Hypothalamus (tissue), 51 donors: ENCODE measurements at regions not wholly inside any gene's neighbourhood (a gene's known extent, or its start where the extent isn't known, plus 50 kb on each side); places are given as distances from the start of the nearest gene placed in this dataset.
"Not testable (repeated sequence)": the region's sequence is repeated elsewhere in the genome, so short reads cannot be mapped to it uniquely, and the experiment has no call there.

Experiments used
- DNase-seq, 51 donors: peaks; one replicate each; lab custom pipeline; 2025; lab: John Stamatoyannopoulos, UW

DNA sequence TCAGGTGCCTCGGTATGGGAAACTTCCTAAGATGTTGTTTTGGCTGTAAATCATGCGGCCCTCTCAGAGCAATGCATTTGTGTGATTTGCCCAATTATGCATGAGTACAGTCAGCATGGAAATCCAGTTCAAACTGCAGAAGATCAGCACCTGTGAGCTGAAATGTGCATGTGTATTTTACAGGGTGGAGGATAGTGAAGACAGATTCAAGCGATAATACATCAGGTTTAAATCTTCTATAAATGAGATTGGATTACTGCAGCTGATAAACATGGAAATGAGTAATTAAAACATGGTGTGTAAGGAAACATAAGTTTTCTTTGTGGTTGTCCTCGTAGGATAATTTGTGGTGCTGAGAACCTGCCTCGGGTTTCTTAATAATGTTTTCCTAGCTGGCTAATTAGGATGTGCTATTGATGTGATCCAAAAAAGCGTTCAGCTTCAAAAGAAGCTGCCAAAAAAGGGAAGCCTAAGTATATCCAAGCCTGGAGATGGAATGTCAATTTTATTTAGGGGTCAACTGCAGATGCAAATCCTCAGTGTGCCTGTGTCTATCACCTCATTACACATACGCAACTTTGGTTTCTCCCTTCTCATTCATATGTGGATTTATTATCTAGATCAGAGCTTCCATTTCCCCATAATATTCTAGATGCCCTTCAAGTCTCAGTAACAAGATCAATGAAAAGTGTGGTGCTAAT, 117.1 kb upstream of the CCDC28A start:
- DNase-seq = no peak

GRCh38 chr6:138657065-138657425, 116.5 kb upstream of the CCDC28A start:
- peak in 1 of 51 donors; percentile 6 for DNase-seq

GRCh38 chr6:138659998-138660397, 113.6 kb upstream of the CCDC28A start:
- no peak for DNase-seq

GRCh38 chr6:138662471-138662870, 111.1 kb upstream of the CCDC28A start:
- no peak for DNase-seq

- no peak for DNase-seq
Observed at GRCh38 chr6:138663892-138664291, 109.7 kb upstream of the CCDC28A start.

DNA sequence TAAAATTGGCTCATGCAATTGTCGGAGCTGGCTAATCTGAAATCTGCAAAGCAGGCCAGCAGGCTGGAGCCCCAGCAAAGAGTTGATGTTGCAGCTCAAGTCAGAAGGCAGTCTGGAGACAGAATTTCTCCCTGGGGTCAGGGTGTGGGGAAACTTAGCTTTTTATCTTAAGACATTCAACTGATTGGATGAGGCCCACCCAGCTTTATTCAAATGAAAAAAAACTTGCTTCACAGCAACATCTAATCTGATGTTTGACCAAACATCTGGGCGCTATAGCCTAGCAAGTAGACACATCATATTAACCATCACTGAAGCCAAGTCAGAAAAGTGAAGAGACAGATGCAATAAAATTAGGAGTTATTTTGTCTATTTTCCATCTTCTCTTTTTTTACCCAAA, 108.8 kb upstream of the CCDC28A start:
- DNase-seq = no peak

GRCh38 chr6:138666636-138667035, 106.9 kb upstream of the CCDC28A start:
- DNase-seq = no peak

DNA sequence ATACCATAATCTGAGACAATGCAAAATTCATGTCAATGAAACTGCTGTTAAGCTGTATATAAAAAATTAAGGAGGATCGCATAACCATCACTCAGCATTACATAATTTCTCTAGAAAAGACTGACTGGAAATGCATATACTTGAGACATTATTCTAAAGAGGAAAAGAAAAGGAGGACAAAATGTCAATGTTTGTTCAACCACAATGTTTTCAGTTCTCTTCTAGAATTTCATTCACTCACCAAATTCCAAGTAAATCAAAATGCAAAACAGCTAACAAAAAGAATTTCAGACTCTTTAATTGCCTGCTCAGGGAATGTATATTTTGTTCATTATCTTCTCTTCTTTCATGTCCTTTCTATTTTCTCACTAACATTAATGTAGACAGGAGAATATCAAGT, 106.2 kb upstream of the CCDC28A start:
- DNase-seq = no peak

- no peak for DNase-seq
Observed at GRCh38 chr6:138671351-138671750, 102.2 kb upstream of the CCDC28A start.

DNA sequence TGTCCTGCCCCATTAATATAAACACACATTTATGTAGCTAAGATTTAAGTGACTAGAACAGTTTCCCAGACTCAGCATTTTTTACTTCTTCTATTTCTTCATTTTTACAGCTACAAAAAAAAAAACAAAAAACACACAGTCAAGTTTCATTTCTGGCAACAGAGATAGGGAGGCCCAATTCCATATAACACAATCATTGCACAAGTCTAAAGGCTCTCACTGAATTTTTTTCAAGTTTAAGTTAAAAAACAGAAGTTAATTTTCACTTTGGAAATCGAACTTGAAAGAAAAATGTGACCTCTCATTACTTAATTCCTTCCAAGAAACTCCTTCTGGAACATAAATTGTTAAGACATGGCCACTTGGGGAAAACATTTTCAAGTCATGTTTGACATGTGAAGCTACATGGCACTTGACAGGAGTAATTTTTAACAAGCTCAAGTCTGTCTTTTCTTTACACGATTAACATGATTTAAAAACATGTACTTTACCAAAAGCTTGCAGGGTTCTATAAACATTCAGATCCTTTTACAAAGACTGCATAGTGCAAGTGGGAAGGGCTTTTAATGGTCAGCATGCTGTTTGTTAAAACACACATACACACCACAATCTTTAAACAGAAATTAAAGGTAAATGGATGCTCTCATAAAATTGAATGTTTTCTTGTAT, 100.1 kb upstream of the CCDC28A start:
- DNase-seq = no peak

DNA sequence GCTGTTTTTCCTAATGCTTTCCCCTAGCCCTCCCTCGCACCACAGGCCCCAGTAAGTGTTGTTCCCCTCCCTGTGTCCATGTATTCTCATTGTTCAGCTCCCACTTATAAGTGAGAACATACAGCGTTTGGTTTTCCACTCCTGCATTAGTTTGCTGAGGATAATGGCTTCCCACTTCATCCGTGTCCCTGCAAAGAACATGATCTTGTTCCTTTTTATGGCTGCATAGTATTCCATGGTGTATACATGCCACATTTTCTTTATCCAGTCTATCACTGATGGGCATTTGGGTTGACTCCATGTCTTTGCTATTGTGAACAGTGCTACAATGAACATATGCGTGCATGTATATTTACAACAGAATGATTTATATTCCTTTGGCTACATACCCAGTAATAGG, 99.1 kb upstream of the CCDC28A start:
- not testable (repeated sequence) for DNase-seq

DNA sequence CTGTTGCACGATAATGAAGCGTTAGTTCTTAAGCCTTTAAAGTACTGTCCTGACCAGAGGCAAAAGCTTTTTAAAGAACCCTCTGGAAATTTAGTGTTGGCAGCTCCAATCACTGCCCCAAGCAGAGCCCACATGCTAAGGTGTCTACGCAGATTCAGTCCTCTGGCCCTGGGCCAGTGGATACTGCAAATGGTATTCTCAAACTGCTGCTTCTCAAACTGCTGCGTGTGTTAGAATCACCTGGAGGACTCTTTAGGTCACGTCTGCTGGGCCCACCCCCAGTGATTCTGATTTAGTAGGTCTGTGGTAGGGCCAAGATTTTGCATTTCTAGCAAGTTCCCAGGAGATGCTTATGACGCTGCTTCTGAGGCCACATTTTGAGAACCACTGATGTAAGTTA, 96.0 kb upstream of the CCDC28A start:
- DNase-seq = no peak

- no peak for DNase-seq
Observed at GRCh38 chr6:138678168-138678567, 95.4 kb upstream of the CCDC28A start.

- DNase-seq = no peak
Observed at GRCh38 chr6:138680085-138680484, 93.5 kb upstream of the CCDC28A start.

DNA sequence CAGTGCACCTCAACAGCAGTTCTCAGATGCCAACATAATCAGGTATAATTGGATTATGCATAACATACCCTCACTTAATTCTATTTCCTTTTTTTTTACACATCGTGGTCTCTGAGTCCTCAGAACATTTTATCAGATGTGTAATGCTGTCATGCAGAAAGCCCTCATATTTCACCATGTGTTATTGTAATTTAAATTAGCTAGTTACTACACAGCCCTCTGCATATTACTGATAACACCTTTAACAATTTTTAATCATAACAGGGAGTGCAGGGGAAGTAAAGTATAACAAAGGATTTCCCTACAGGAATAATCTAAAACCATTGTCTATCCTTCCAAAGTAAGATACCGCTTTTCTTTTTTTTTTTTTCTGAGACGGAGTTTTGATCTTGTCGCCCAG, 91.9 kb upstream of the CCDC28A start:
- DNase-seq = no peak

DNA sequence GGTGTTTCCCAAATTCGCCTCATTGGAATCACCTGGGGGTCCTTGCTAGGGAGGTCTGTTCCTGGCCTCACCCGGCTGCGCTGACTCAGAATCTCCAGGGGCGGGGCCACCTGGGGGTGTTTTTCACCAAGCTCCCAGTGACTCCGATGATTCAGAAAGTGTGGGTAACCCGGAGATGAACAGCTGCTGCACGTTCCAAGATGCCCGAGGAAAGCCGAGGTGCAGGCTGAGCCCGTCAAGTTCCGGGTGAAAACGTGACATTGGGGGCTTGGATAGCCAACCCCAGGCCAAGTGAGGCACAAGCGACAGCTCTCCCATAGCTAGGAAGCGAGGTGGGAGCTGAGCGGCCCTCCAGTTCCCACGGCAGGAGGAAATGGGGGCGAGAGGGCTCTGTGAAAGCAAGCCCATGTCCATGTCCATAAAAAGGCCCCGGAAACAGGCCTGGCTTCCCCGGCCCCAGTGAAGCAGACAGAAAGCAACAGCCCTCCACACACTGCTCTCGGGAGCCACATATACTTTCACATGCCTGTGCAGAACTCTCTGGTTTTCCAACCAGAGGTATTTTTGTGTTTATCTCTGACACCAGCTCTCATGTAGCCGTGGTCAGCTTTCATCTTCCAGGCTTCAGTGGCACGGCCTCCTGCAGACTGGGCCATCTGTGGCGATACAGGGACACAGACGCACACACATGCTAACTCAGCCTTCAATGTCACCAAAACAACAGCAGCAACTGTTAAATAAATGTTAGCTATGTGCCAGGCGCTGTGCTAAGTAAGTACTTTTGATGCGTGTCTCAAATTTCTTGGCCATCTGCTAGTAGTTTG, 90.7 kb upstream of the CCDC28A start:
- DNase-seq = peak in 1 of 51 donors; percentile 23

DNA sequence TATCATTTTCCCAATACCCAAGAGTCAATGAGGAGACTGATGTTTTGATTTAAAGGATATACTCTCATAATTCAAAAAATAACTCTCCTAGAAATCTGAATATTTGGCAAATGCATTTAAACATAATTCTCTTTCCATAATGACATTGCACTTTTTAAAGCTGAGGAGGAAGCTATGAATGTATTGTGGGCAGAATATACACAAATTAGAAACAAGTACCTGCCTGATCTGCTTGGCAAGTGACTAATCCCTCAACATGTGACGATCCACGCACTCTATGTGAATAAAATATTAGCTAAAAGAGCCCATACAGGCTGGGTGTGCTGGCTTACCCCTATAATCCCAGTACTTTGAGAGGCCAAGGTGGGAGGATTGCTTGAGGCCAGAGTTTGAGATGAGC, 88.3 kb upstream of the CCDC28A start:
- DNase-seq = no peak

GRCh38 chr6:138685781-138686180, 87.8 kb upstream of the CCDC28A start:
- no peak for DNase-seq

- DNase-seq = no peak
Observed at GRCh38 chr6:138688580-138688979, 85.0 kb upstream of the CCDC28A start.

GRCh38 chr6:138689849-138690248, 83.7 kb upstream of the CCDC28A start:
- DNase-seq = peak in 3 of 51 donors; percentile 7 to 13 (median 7)

DNA sequence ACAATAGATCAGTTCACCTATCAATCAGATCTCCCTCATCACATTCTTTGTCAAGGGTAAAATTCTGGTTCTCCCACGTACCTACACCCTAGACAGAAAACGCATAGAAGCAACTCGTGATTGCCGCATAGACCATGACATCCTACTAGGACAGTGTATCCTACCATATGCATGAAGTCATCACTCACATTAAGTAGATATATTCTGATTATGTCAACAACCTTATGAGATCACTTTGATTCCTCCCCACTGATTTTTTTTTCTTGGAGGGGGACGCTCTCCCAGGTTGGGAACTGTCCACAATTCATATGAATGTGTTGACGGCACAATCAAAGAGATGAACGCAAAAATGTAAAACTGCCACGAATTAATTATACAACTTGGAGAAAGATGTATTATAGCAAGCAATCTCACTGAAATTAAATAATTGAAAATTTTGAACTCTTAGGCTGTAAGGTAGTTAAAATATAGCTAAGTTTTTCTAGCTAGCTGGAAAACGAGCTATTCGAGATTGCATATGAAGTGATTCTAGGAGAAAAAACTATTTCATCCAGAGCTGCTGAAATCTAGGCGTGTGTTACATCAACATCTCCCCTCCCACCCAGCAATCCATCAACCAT, 82.5 kb upstream of the CCDC28A start:
- DNase-seq = no peak
